Common myeloid progenitor, CD34-positive (primary cell): ENCODE measurements at regions not wholly inside any gene's neighbourhood (a gene's known extent, or its start where the extent isn't known, plus 50 kb on each side); places are given as distances from the start of the nearest gene placed in this dataset.

Experiments
- CTCF ChIA-PET: fragments of 350-600 bp; sonication (Branson Sonifier 250); formaldehyde crosslinking; loops from one replicate; lab custom pipeline; 2021; ENCODE audit warnings: antibody characterized with exemption; lab: Charles Lee
- POLR2A ChIA-PET: fragments of 350-600 bp; sonication (Branson Sonifier 250); formaldehyde crosslinking; loops from one replicate; lab custom pipeline; 2021; ENCODE audit warnings: antibody characterized with exemption; lab: Charles Lee
- DNase-seq, 3 donors: peaks; one replicate each; pipeline versions ENCODE4 v3.0.0 to v3.0.0-alpha.2; 2013
- H3K27ac ChIP-seq, 2 experiments: 1 replicate in 1 of 2; 2 replicates in 1 of 2; pipeline ENCODE4 v1.7.0; 2013; ENCODE audit warnings: inconsistent platforms in 2 of 2, low read length in 2 of 2, mild to moderate bottlenecking in 2 of 2, low read depth in 1 of 2, moderate library complexity in 1 of 2; ENCODE audit not compliant: severe bottlenecking in 2 of 2, insufficient read depth in 1 of 2, poor library complexity in 1 of 2
- H3K27me3 ChIP-seq, 5 experiments: replicated peaks in 2 of 5; 1 replicate in 3 of 5; 2 replicates in 2 of 5; pipeline versions ENCODE4 v1.6.1 to v1.7.0; 2013; ENCODE audit warnings: low read length in 4 of 5, mild to moderate bottlenecking in 2 of 5, moderate library complexity in 2 of 5, inconsistent platforms in 1 of 5; ENCODE audit not compliant: insufficient read depth in 5 of 5, control insufficient read depth in 4 of 5
- H3K36me3 ChIP-seq, 4 experiments: 1 replicate in 2 of 4; 2 replicates in 2 of 4; pipeline versions ENCODE4 v1.6.1 to v1.7.0; 2013; ENCODE audit warnings: low read length in 3 of 4, control low read depth in 1 of 4, mild to moderate bottlenecking in 1 of 4; ENCODE audit not compliant: control insufficient read depth in 4 of 4, insufficient read depth in 4 of 4
- H3K4me1 ChIP-seq, 4 experiments: 1 replicate in 3 of 4; 2 replicates in 1 of 4; pipeline versions ENCODE4 v1.6.1 to v1.7.1; 2013; ENCODE audit warnings: low read length in 3 of 4, mild to moderate bottlenecking in 3 of 4, control low read depth in 1 of 4, inconsistent platforms in 1 of 4, moderate library complexity in 1 of 4; ENCODE audit not compliant: control insufficient read depth in 4 of 4, insufficient read depth in 4 of 4; ENCODE audit errors: control extremely low read depth in 1 of 4
- H3K4me3 ChIP-seq, 7 experiments: 1 replicate in 4 of 7; 2 replicates in 3 of 7; pipeline versions ENCODE4 v1.5.1 to v1.7.0; 2013; ENCODE audit warnings: mild to moderate bottlenecking in 7 of 7, low read length in 6 of 7, moderate library complexity in 6 of 7, inconsistent platforms in 2 of 7, low read depth in 2 of 7, control low read depth in 1 of 7; ENCODE audit not compliant: insufficient read depth in 4 of 7, control insufficient read depth in 1 of 7; ENCODE audit errors: extremely low read depth in 1 of 7
- H3K9me3 ChIP-seq, 5 experiments: 1 replicate in 4 of 5; 2 replicates in 1 of 5; pipeline versions ENCODE4 v1.6.1 to v1.7.1; 2013; ENCODE audit warnings: low read length in 4 of 5, mild to moderate bottlenecking in 2 of 5, inconsistent platforms in 1 of 5, low read depth in 1 of 5, moderate library complexity in 1 of 5; ENCODE audit not compliant: control insufficient read depth in 4 of 5, insufficient read depth in 2 of 5; ENCODE audit errors: control extremely low read depth in 1 of 5
- WGBS: methylation state at CpG from one replicate; pipeline ENCODE4 v1.1.5; 2013; ENCODE audit not compliant: insufficient coverage; 5-methylcytosine and 5-hydroxymethylcytosine counted together

- H3K9me3 ChIP-seq: no peaks in the 10 kb centered on the region
- no peak overlapping the region for H3K27ac ChIP-seq
- CTCF ChIA-PET: no interaction called here
- H3K27me3 ChIP-seq: no peaks in the 10 kb centered on the region
- H3K36me3 ChIP-seq: no peaks in the 10 kb centered on the region
- 100% methylated on average over 9 of the region's 9 CpGs for WGBS
- no peak overlapping the region for H3K4me3 ChIP-seq
- POLR2A ChIA-PET: no interaction called here
- DNase-seq: no peak
- no peaks in the 10 kb centered on the region for H3K4me1 ChIP-seq
Measured at GRCh38 chr7:41447450-41448042, 255.3 kb downstream of the INHBA start.

- Histone ChIP-seq H3K27me3 (no peaks in the 10 kb centered on the region), H3K4me1 (no peaks in the 10 kb centered on the region), H3K4me3 (no peak overlapping the region), H3K9me3 (no peaks in the 10 kb centered on the region), H3K36me3 (no peaks in the 10 kb centered on the region), H3K27ac (no peak overlapping the region)
- CTCF ChIA-PET: no interaction called here
- no peak for DNase-seq
- POLR2A ChIA-PET: no interaction called here
- 94% methylated on average over 5 of the region's 7 CpGs for WGBS
Measured at GRCh38 chr7:41446606-41447449, 256.1 kb downstream of the INHBA start.

- CTCF ChIA-PET: no interaction called here
- H3K4me1 ChIP-seq: no peaks in the 10 kb centered on the region
- no peak overlapping the region for H3K27ac ChIP-seq
- DNase-seq: no peak
- H3K4me3 ChIP-seq: no peak overlapping the region
- POLR2A ChIA-PET: no interaction called here
- H3K36me3 ChIP-seq: no peaks in the 10 kb centered on the region
- no peaks in the 10 kb centered on the region for H3K9me3 ChIP-seq
- WGBS: 100% methylated on average over 2 of the region's 3 CpGs
- H3K27me3 ChIP-seq: no peaks in the 10 kb centered on the region
Measured at GRCh38 chr7:41445946-41446345, 256.9 kb downstream of the INHBA start.

GRCh38 chr7:41445432-41445831, 257.5 kb downstream of the INHBA start:
- H3K27ac ChIP-seq: no peak overlapping the region
- H3K9me3 ChIP-seq: no peaks in the 10 kb centered on the region
- no peak for DNase-seq
- no peaks in the 10 kb centered on the region for H3K27me3 ChIP-seq
- no peaks in the 10 kb centered on the region for H3K4me1 ChIP-seq
- ChIA-PET CTCF (no interaction called here), POLR2A (no interaction called here)
- H3K36me3 ChIP-seq: no peaks in the 10 kb centered on the region
- no peak overlapping the region for H3K4me3 ChIP-seq
- no CpG with 5 or more reads among the region's 1 CpG for WGBS

GRCh38 chr7:41439515-41439879, 263.4 kb downstream of the INHBA start:
- Histone ChIP-seq H3K4me3 (no peak overlapping the region), H3K36me3 (no peaks in the 10 kb centered on the region), H3K27ac (no peak overlapping the region), H3K9me3 (peaks cover 0 to 2% (median 0%) of the 10 kb centered on the region in 5 experiments), H3K27me3 (no peaks in the 10 kb centered on the region), H3K4me1 (no peaks in the 10 kb centered on the region)
- DNase-seq: no peak
- 78% methylated on average over 7 of the region's 7 CpGs for WGBS
- ChIA-PET CTCF (interaction anchor here (1.3 kb wide), 2 partner anchors 11 to 17 kb away, joined by 3 read pairs; no protein-coding TSS in a partner anchor), POLR2A (no interaction called here)

- Histone ChIP-seq H3K4me3 (no peak overlapping the region), H3K4me1 (no peaks in the 10 kb centered on the region), H3K27ac (no peak overlapping the region), H3K27me3 (no peaks in the 10 kb centered on the region), H3K36me3 (no peaks in the 10 kb centered on the region), H3K9me3 (peaks cover 0 to 2% (median 0%) of the 10 kb centered on the region in 5 experiments)
- ChIA-PET POLR2A (no interaction called here), CTCF (interaction anchor here (1.3 kb wide), 1 partner anchor 12 kb away, joined by 3 read pairs; no protein-coding TSS in a partner anchor)
- no peak for DNase-seq
- 91% methylated on average over 6 of the region's 8 CpGs for WGBS
Measured at GRCh38 chr7:41438705-41439514, 264.0 kb downstream of the INHBA start.
